Mammary epithelial cell (primary cell): ENCODE measurements at regions not wholly inside any gene's neighbourhood (a gene's known extent, or its start where the extent isn't known, plus 50 kb on each side); places are given as distances from the start of the nearest gene placed in this dataset.

Experiments used
- EZH2 ChIP-seq: IDR thresholded peaks from 2 replicates; pipeline ENCODE4 v1.6.1; 2012; ENCODE audit warnings: low read length, inconsistent platforms, borderline replicate concordance
- TF ChIP-seq, protein P1 (sequence below), 2 donors: IDR thresholded peaks in 1 of 2; conservative IDR thresholded peaks in 1 of 2; 2 replicates each; pipeline ENCODE4 v1.5.1; 2011 to 2012; ENCODE audit warnings: inconsistent platforms in 2 of 2, low read length in 2 of 2, mild to moderate bottlenecking in 2 of 2, control low read depth in 1 of 2, low read depth in 1 of 2; ENCODE audit not compliant: insufficient read depth in 1 of 2; ENCODE audit errors: extremely low read depth in 1 of 2

GRCh38 chr3:159451482-159451881, 537.2 kb upstream of the IL12A start:
- TF ChIP-seq, protein P1, sequence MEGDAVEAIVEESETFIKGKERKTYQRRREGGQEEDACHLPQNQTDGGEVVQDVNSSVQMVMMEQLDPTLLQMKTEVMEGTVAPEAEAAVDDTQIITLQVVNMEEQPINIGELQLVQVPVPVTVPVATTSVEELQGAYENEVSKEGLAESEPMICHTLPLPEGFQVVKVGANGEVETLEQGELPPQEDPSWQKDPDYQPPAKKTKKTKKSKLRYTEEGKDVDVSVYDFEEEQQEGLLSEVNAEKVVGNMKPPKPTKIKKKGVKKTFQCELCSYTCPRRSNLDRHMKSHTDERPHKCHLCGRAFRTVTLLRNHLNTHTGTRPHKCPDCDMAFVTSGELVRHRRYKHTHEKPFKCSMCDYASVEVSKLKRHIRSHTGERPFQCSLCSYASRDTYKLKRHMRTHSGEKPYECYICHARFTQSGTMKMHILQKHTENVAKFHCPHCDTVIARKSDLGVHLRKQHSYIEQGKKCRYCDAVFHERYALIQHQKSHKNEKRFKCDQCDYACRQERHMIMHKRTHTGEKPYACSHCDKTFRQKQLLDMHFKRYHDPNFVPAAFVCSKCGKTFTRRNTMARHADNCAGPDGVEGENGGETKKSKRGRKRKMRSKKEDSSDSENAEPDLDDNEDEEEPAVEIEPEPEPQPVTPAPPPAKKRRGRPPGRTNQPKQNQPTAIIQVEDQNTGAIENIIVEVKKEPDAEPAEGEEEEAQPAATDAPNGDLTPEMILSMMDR (conservative IDR thresholded peaks at IDR 0.05 in 1 of 2, IDR thresholded peaks at IDR 0.05 in 1 of 2; ENCODE audit: extremely low read depth in 1 of 2, insufficient read depth in 1 of 2, low read depth in 1 of 2, low read length in 2 of 2), result no peak
- no peak for TF ChIP-seq EZH2
